Neural progenitor cell (in vitro differentiated cells): ENCODE measurements at regions not wholly inside any gene's neighbourhood (a gene's known extent, or its start where the extent isn't known, plus 50 kb on each side); places are given as distances from the start of the nearest gene placed in this dataset.

Experiments
- DNase-seq: peaks from one replicate; pipeline ENCODE4 v3.0.0-alpha.2; 2016; ENCODE audit warnings: low spot score
- H2AFZ ChIP-seq: fragments of 200-600 bp; sonication (generic); replicated peaks from 2 replicates; pipeline ENCODE4 v1.6.1; 2016; ENCODE audit warnings: antibody characterized with exemption
- H3F3A ChIP-seq: fragments of 200-600 bp; sonication (generic); 2 replicates; pipeline ENCODE4 v1.6.1; 2016; ENCODE audit warnings: antibody characterized with exemption, low read depth
- H3K27ac ChIP-seq: fragments of 200-600 bp; sonication (generic); 2 replicates; pipeline ENCODE4 v1.5.1; 2016; ENCODE audit warnings: mild to moderate bottlenecking
- H3K27me3 ChIP-seq: fragments of 200-600 bp; sonication (generic); 2 replicates; pipeline ENCODE4 v1.6.1; 2016; ENCODE audit warnings: mild to moderate bottlenecking, moderate library complexity
- H3K36me3 ChIP-seq: fragments of 200-600 bp; sonication (generic); 2 replicates; pipeline ENCODE4 v1.5.1; 2016
- H3K4me1 ChIP-seq: fragments of 200-600 bp; sonication (generic); 2 replicates; pipeline ENCODE4 v1.6.1; 2016; ENCODE audit warnings: mixed run types
- H3K4me2 ChIP-seq: fragments of 200-600 bp; sonication (generic); 2 replicates; pipeline ENCODE4 v1.6.1; 2016
- H3K4me3 ChIP-seq: fragments of 200-600 bp; sonication (generic); 2 replicates; pipeline ENCODE4 v1.5.1; 2016
- H3K79me2 ChIP-seq: fragments of 200-600 bp; sonication (generic); 2 replicates; pipeline ENCODE4 v1.6.1; 2016; ENCODE audit warnings: low read depth
- H3K9ac ChIP-seq: fragments of 200-600 bp; sonication (generic); 2 replicates; pipeline ENCODE4 v1.6.1; 2016
- H3K9me3 ChIP-seq: fragments of 200-600 bp; sonication (generic); 2 replicates; pipeline ENCODE4 v1.5.1; 2016; ENCODE audit warnings: low read depth
- H4K20me1 ChIP-seq: fragments of 200-600 bp; sonication (generic); 2 replicates; pipeline ENCODE4 v1.6.1; 2016; ENCODE audit warnings: low read depth
- H3K27ac Mint-ChIP-seq: 3 replicates; pipeline ENCODE4 v1.8.0; 2021; ENCODE audit warnings: mixed read lengths
- H3K27me3 Mint-ChIP-seq: 2 replicates; pipeline ENCODE4 v1.8.0; 2022; ENCODE audit warnings: low read depth, mild to moderate bottlenecking, inconsistent platforms, moderate library complexity, mixed read lengths; ENCODE audit not compliant: insufficient read depth
- H3K36me3 Mint-ChIP-seq: 3 replicates; pipeline ENCODE4 v1.8.0; 2021; ENCODE audit warnings: mixed read lengths
- H3K4me1 Mint-ChIP-seq: 3 replicates; pipeline ENCODE4 v1.8.0; 2021; ENCODE audit warnings: mixed read lengths
- H3K4me3 Mint-ChIP-seq: 3 replicates; pipeline ENCODE4 v1.8.0; 2021; ENCODE audit warnings: mild to moderate bottlenecking, moderate library complexity, mixed read lengths
- H3K9me3 Mint-ChIP-seq: 3 replicates; pipeline ENCODE4 v1.8.0; 2020; ENCODE audit warnings: mixed read lengths
- EZH2 ChIP-seq: fragments of 200-600 bp; sonication (generic); IDR thresholded peaks from 2 replicates; pipeline ENCODE4 v1.6.1; 2017; ENCODE audit warnings: antibody characterized with exemption, mild to moderate bottlenecking, moderate library complexity
- EZH2phosphoT487 ChIP-seq: fragments of 200-600 bp; sonication (generic); IDR thresholded peaks from 2 replicates; pipeline ENCODE4 v1.6.1; 2017; ENCODE audit warnings: antibody characterized with exemption
- TF ChIP-seq, protein P1 (sequence below): fragments of 200-600 bp; sonication (generic); IDR thresholded peaks from 2 replicates; pipeline ENCODE4 v1.5.1; 2017; ENCODE audit warnings: antibody characterized with exemption, mild to moderate bottlenecking

DNA sequence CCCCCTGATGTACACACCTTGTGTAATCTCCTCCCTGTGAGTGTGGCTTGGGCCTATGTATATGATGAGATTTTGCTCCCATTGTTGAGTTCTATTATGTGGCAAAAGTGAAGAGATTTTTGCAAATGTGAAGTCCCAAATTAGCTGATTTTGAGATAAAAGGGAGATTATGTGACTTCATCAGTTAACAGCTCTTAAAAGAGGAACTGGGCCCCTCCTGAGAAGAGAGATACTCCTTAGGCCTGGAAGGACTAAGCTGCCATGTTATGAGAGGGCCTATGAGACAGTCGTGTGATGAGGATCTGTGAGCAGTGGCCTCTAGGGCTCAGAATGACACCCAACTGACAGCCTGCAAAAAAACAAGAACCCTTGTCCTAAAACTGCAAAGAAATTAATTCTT is 93.4 kb downstream of the OR5AK2 start:
- no peaks in the 10 kb centered on the region for H3F3A ChIP-seq
- no peak overlapping the region for H2AFZ ChIP-seq
- TF ChIP-seq EZH2phosphoT487 (no peak), EZH2 (no peak)
- TF ChIP-seq, protein P1, sequence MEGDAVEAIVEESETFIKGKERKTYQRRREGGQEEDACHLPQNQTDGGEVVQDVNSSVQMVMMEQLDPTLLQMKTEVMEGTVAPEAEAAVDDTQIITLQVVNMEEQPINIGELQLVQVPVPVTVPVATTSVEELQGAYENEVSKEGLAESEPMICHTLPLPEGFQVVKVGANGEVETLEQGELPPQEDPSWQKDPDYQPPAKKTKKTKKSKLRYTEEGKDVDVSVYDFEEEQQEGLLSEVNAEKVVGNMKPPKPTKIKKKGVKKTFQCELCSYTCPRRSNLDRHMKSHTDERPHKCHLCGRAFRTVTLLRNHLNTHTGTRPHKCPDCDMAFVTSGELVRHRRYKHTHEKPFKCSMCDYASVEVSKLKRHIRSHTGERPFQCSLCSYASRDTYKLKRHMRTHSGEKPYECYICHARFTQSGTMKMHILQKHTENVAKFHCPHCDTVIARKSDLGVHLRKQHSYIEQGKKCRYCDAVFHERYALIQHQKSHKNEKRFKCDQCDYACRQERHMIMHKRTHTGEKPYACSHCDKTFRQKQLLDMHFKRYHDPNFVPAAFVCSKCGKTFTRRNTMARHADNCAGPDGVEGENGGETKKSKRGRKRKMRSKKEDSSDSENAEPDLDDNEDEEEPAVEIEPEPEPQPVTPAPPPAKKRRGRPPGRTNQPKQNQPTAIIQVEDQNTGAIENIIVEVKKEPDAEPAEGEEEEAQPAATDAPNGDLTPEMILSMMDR, result no peak
- no peaks in the 10 kb centered on the region for H3K9me3 ChIP-seq
- H3K27ac Mint-ChIP-seq, result no peak overlapping the region
- peaks cover 21% of the 10 kb centered on the region for H3K4me1 Mint-ChIP-seq
- H3K4me2 ChIP-seq, result no peak overlapping the region
- no peak overlapping the region for H3K4me3 Mint-ChIP-seq
- H3K9me3 Mint-ChIP-seq, result peaks cover 3% of the 10 kb centered on the region
- no peak overlapping the region for H3K27ac ChIP-seq
- no peaks in the 10 kb centered on the region for H3K4me1 ChIP-seq
- no peak for DNase-seq
- no peaks in the 10 kb centered on the region for H3K36me3 ChIP-seq
- peaks cover 2% of the 10 kb centered on the region for H3K27me3 Mint-ChIP-seq
- H3K9ac ChIP-seq, result no peak overlapping the region
- no peaks in the 10 kb centered on the region for H3K36me3 Mint-ChIP-seq
- H3K4me3 ChIP-seq, result no peak overlapping the region
- no peaks in the 10 kb centered on the region for H3K79me2 ChIP-seq
- no peaks in the 10 kb centered on the region for H4K20me1 ChIP-seq
- H3K27me3 ChIP-seq, result no peaks in the 10 kb centered on the region

DNA sequence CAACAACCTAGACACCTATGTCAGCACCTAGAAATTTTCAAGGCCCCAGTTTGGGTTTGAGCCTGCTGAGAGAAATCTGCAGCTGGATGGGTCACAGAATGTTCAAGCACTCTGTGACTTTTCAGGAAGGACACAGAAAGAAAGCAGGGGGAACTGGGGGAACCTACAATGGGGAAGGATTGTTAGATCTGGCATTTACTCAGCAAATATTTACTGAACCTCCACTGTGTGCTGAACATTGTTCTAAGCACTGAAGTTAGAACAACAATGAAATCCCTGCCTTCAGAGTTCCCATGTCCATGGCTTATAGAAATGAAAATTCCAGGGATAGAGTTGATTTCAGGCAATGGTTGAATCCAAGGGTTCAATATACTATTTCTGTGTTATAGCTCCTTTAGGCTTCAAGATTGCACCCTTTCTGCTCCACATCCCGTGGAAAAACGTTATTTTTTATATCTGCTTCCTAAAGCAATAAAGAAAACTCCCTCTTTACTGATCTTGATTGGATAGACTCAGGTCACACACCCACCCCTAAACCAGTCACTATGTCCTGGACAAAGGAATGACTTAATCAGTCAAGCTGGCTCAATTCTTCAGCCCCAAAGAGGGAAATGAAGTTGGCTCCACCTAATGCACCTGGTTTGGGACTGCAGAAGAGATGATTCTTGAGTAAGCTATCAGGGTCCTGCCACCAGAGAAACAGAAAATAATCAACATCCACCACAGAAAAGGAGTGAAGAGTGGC is 95.1 kb downstream of the OR5AK2 start:
- peaks cover 21% of the 10 kb centered on the region for H3K4me1 Mint-ChIP-seq
- no peaks in the 10 kb centered on the region for H3K79me2 ChIP-seq
- no peaks in the 10 kb centered on the region for H3K27me3 ChIP-seq
- TF ChIP-seq, protein P1, result no peak
- TF ChIP-seq EZH2phosphoT487 (no peak), EZH2 (no peak)
- H3K9me3 ChIP-seq, result no peaks in the 10 kb centered on the region
- no peak overlapping the region for H3K4me2 ChIP-seq
- DNase-seq, result no peak
- peaks cover 10% of the 10 kb centered on the region for H3K4me1 ChIP-seq
- no peak overlapping the region for H3K4me3 ChIP-seq
- no peak overlapping the region for H3K4me3 Mint-ChIP-seq
- no peaks in the 10 kb centered on the region for H4K20me1 ChIP-seq
- no peak overlapping the region for H2AFZ ChIP-seq
- H3F3A ChIP-seq, result no peaks in the 10 kb centered on the region
- H3K27me3 Mint-ChIP-seq, result peaks cover 2% of the 10 kb centered on the region
- H3K27ac ChIP-seq, result no peak overlapping the region
- H3K36me3 ChIP-seq, result no peaks in the 10 kb centered on the region
- H3K36me3 Mint-ChIP-seq, result no peaks in the 10 kb centered on the region
- H3K27ac Mint-ChIP-seq, result no peak overlapping the region
- no peak overlapping the region for H3K9ac ChIP-seq
- peaks cover 3% of the 10 kb centered on the region for H3K9me3 Mint-ChIP-seq

DNA sequence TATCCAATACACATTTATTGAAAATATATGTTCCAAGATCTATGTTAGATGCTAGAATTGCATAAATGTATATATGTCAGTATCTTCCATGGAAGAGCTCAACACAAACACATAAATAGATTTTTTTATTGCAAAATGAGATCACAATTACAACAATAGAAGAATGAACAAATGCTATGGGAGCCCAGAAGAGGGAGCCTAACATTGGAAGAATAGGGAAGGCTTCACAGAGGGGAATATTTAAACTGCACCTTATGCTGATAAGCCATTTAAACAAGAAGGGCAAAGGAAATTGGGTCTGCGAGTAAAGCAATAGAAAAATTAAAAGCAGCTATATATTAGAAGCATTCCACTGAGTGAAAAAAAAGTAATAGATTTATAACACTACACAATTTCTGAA is 96.1 kb upstream of the LRRC55 start:
- peaks cover 16% of the 10 kb centered on the region for H3K4me1 Mint-ChIP-seq
- H3K27me3 Mint-ChIP-seq, result no peaks in the 10 kb centered on the region
- H3K27ac Mint-ChIP-seq, result no peak overlapping the region

More for the DNA sequence above, 96.1 kb upstream of the LRRC55 start:
- H3K4me1 ChIP-seq, result peaks cover 10% of the 10 kb centered on the region
- DNase-seq, result no peak
- no peak overlapping the region for H3K27ac ChIP-seq
- no peaks in the 10 kb centered on the region for H3K9me3 ChIP-seq
- TF ChIP-seq, protein P1, result peak; percentile 14
- no peak for TF ChIP-seq EZH2phosphoT487
- TF ChIP-seq EZH2, result no peak
- H3K4me3 ChIP-seq, result no peak overlapping the region
- no peak overlapping the region for H3K9ac ChIP-seq
- no peaks in the 10 kb centered on the region for H3K36me3 ChIP-seq
- Mint-ChIP-seq H3K4me3 (no peak overlapping the region), H3K9me3 (no peaks in the 10 kb centered on the region), H3K36me3 (no peaks in the 10 kb centered on the region)
- no peaks in the 10 kb centered on the region for H3K79me2 ChIP-seq
- H3F3A ChIP-seq, result no peaks in the 10 kb centered on the region
- no peaks in the 10 kb centered on the region for H3K27me3 ChIP-seq
- H3K4me2 ChIP-seq, result no peak overlapping the region
- no peak overlapping the region for H2AFZ ChIP-seq
- H4K20me1 ChIP-seq, result no peaks in the 10 kb centered on the region
